K562 (cell line): ENCODE measurements at regions not wholly inside any gene's neighbourhood (a gene's known extent, or its start where the extent isn't known, plus 50 kb on each side); places are given as distances from the start of the nearest gene placed in this dataset.

Source experiments
- KLF1 ChIP-seq: fragments of 450-650 bp; IDR thresholded peaks from 2 replicates; pipeline ENCODE4 v1.6.1; 2016; ENCODE audit warnings: missing genetic modification characterization, missing compliant biosample characterization
- POLR2A ChIP-seq: fragments of 450-650 bp; conservative IDR thresholded peaks from 2 replicates; pipeline ENCODE4 v1.6.1; 2016
- RAD21 ChIP-seq, 2 experiments: fragments of 250-450 bp in 1 of 2; fragments of 450-650 bp in 1 of 2; sonication (Bioruptor Pico) in 1 of 2; formaldehyde crosslinking in 1 of 2; IDR thresholded peaks in 1 of 2; conservative IDR thresholded peaks in 1 of 2; 2 replicates each; pipeline versions ENCODE4 v1.4.0 to v1.8.0; 2020 to 2022; ENCODE audit warnings: mild to moderate bottlenecking in 2 of 2, moderate library complexity in 1 of 2
- TOE1 ChIP-seq, 2 experiments: fragments of 450-650 bp in 1 of 2; sonication (generic) in 1 of 2; formaldehyde crosslinking in 1 of 2; IDR thresholded peaks; 2 replicates each; pipeline versions ENCODE4 v1.7.1 to v1.8.0; 2016 to 2022; ENCODE audit warnings: borderline replicate concordance in 2 of 2, mild to moderate bottlenecking in 2 of 2, antibody characterized with exemption in 1 of 2, inconsistent platforms in 1 of 2, low read depth in 1 of 2, missing genetic modification reagents in 1 of 2, moderate library complexity in 1 of 2

DNA sequence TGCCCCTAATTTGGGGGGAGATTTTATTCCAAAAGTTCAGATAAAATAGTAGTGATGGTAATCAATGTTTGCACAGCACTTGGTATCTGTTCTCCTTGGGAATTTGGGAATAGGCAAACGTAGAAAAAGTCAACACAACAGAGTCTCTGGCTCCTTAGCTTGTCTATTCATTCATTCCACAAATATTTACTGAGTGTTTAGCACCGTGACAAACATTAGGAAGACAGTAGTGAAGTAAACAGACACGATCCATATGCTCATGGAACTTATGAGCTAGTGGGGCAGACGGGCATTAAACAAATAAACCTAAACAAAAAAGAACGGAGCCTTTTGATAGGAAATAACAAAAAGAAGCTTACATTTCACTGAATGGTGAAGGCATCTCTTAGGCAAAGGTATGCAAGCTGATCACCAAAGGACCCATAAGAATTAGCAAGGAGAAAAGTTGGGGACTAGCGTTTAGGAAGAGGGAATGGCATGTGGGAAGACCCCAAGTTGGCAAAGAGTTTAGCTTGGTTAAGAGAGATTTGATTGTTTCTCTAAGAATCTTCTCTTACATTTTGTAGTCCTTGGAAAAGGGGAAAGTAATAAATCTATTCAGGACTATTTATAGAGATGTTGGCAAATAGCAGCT, 243.9 kb upstream of the NPY start:
- no peak for TF ChIP-seq KLF1
- no peak for TF ChIP-seq POLR2A
- no peak for TF ChIP-seq RAD21 (CRISPR knock-in tag; conservative IDR thresholded peaks at IDR 0.05 in 1 of 2, IDR thresholded peaks at IDR 0.05 in 1 of 2)
- TF ChIP-seq TOE1 (IDR thresholded peaks at IDR 0.05; ENCODE audit: borderline replicate concordance): no peak
- TF ChIP-seq TOE1 (CRISPR knock-in tag; IDR thresholded peaks at IDR 0.05; ENCODE audit: borderline replicate concordance, low read depth): no peak
